ENCODE measurements at regions not wholly inside any gene's neighbourhood (a gene's known extent, or its start where the extent isn't known, plus 50 kb on each side); places are given as distances from the start of the nearest gene placed in this dataset.

GRCh38 chr1:208829595-208829994, 585.4 kb upstream of the PLXNA2 start:
- Histone ChIP-seq H3K9me2 (ENCODE audit: insufficient read depth, low read length) (no peaks in the 10 kb centered on the region), H3K27ac (ENCODE audit: low read depth, low read length, poor library complexity, severe bottlenecking) (no peak overlapping the region), H3K79me2 (ENCODE audit: insufficient read depth, low read depth, low read length) (no peaks in the 10 kb centered on the region), H3K4me2 (ENCODE audit: low read length) (no peak overlapping the region), H4K20me1 (ENCODE audit: insufficient read depth, low read length) (no peaks in the 10 kb centered on the region), H3K9me3 (ENCODE audit: low read length) (no peaks in the 10 kb centered on the region), H3K4me1 (ENCODE audit: insufficient read depth, low read length, poor library complexity, severe bottlenecking) (no peaks in the 10 kb centered on the region), H3K36me3 (ENCODE audit: insufficient read depth, low read length) (no peaks in the 10 kb centered on the region), H3K4me3 (ENCODE audit: low read depth, low read length, poor library complexity, severe bottlenecking) (no peak overlapping the region), H2AFZ (ENCODE audit: low read length) (no peak overlapping the region)
- intact Hi-C loops (cut with micrococcal nuclease; ENCODE audit: unreplicated experiment) = no loop called here
- CTCF ChIA-PET (ENCODE audit: unreplicated experiment) = no interaction called here
- no peak for DNase-seq (ENCODE audit: low spot score)
- TF ChIP-seq CTCF (conservative IDR thresholded peaks at IDR 0.05; ENCODE audit: low read length) (no peak), EZH2phosphoT487 (IDR thresholded peaks at IDR 0.05; ENCODE audit: borderline replicate concordance, low read depth, low read length) (no peak)
- POLR2A ChIA-PET = interaction anchor here (0.5 kb wide), 1 partner anchor 248 kb away, joined by 4 read pairs; no protein-coding TSS in a partner anchor
- BruUV-seq (replicated peaks) = no TSS peak

- Histone ChIP-seq H4K20me1 (ENCODE audit: insufficient read depth, low read length) (no peaks in the 10 kb centered on the region), H2AFZ (ENCODE audit: low read length) (no peak overlapping the region), H3K4me2 (ENCODE audit: low read length) (no peak overlapping the region), H3K4me3 (ENCODE audit: low read depth, low read length, poor library complexity, severe bottlenecking) (no peak overlapping the region), H3K9me3 (ENCODE audit: low read length) (no peaks in the 10 kb centered on the region), H3K9me2 (ENCODE audit: insufficient read depth, low read length) (no peaks in the 10 kb centered on the region), H3K79me2 (ENCODE audit: insufficient read depth, low read depth, low read length) (no peaks in the 10 kb centered on the region), H3K4me1 (ENCODE audit: insufficient read depth, low read length, poor library complexity, severe bottlenecking) (no peaks in the 10 kb centered on the region), H3K36me3 (ENCODE audit: insufficient read depth, low read length) (no peaks in the 10 kb centered on the region), H3K27ac (ENCODE audit: low read depth, low read length, poor library complexity, severe bottlenecking) (no peak overlapping the region)
- CTCF ChIA-PET (ENCODE audit: unreplicated experiment) = no interaction called here
- no peak for TF ChIP-seq EZH2phosphoT487 (IDR thresholded peaks at IDR 0.05; ENCODE audit: borderline replicate concordance, low read depth, low read length)
- no peak for TF ChIP-seq CTCF (conservative IDR thresholded peaks at IDR 0.05; ENCODE audit: low read length)
- DNase-seq (ENCODE audit: low spot score) = no peak
- POLR2A ChIA-PET = no interaction called here
- intact Hi-C loops (cut with micrococcal nuclease; ENCODE audit: unreplicated experiment) = no loop called here
- no TSS peak for BruUV-seq (replicated peaks)
Measured at GRCh38 chr1:208834381-208835096, 590.4 kb upstream of the PLXNA2 start.

- Histone ChIP-seq H3K36me3 (ENCODE audit: insufficient read depth, low read length) (no peaks in the 10 kb centered on the region), H4K20me1 (ENCODE audit: insufficient read depth, low read length) (no peaks in the 10 kb centered on the region), H3K9me2 (ENCODE audit: insufficient read depth, low read length) (no peaks in the 10 kb centered on the region), H3K4me2 (ENCODE audit: low read length) (no peak overlapping the region), H3K4me3 (ENCODE audit: low read depth, low read length, poor library complexity, severe bottlenecking) (no peak overlapping the region), H2AFZ (ENCODE audit: low read length) (no peak overlapping the region), H3K4me1 (ENCODE audit: insufficient read depth, low read length, poor library complexity, severe bottlenecking) (no peaks in the 10 kb centered on the region), H3K27ac (ENCODE audit: low read depth, low read length, poor library complexity, severe bottlenecking) (no peak overlapping the region), H3K79me2 (ENCODE audit: insufficient read depth, low read depth, low read length) (no peaks in the 10 kb centered on the region), H3K9me3 (ENCODE audit: low read length) (no peaks in the 10 kb centered on the region)
- TF ChIP-seq CTCF (conservative IDR thresholded peaks at IDR 0.05; ENCODE audit: low read length) (no peak), EZH2phosphoT487 (IDR thresholded peaks at IDR 0.05; ENCODE audit: borderline replicate concordance, low read depth, low read length) (no peak)
- CTCF ChIA-PET (ENCODE audit: unreplicated experiment) = no interaction called here
- POLR2A ChIA-PET = interaction anchor here (1.6 kb wide), 1 partner anchor 14 kb away, joined by 4 read pairs; no protein-coding TSS in a partner anchor
- intact Hi-C loops (cut with micrococcal nuclease; ENCODE audit: unreplicated experiment) = no loop called here
- DNase-seq (ENCODE audit: low spot score) = no peak
- no TSS peak for BruUV-seq (replicated peaks)
Measured at GRCh38 chr1:208835097-208835463, 590.9 kb upstream of the PLXNA2 start.
